Activated CD4-positive, alpha-beta T cell treated with anti-CD3 and anti-CD28 coated beads for 36 hours (primary cell): ENCODE measurements at regions not wholly inside any gene's neighbourhood (a gene's known extent, or its start where the extent isn't known, plus 50 kb on each side); places are given as distances from the start of the nearest gene placed in this dataset.
"Not testable (repeated sequence)": the region's sequence is repeated elsewhere in the genome, so short reads cannot be mapped to it uniquely, and the experiment has no call there.

Experiments used
- ATAC-seq: fragments of 200-7000 bp; cut with Tn5 transposase; one replicate; pipeline ENCODE4 v1.10.0; 2021; ENCODE audit warnings: mild to moderate bottlenecking, moderate library complexity
- CTCF ChIA-PET: fragments of 350-600 bp; sonication (Branson Sonifier 250); formaldehyde crosslinking; loops from one replicate; lab custom pipeline; 2021; ENCODE audit warnings: antibody characterized with exemption; lab: Charles Lee
- POLR2A ChIA-PET: fragments of 350-600 bp; sonication (Branson Sonifier 250); formaldehyde crosslinking; loops from one replicate; lab custom pipeline; 2021; ENCODE audit warnings: antibody characterized with exemption, inconsistent platforms; lab: Charles Lee
- DNase-seq: peaks from one replicate; pipeline ENCODE4 v3.0.0-alpha.2; 2020
- H3K27ac Mint-ChIP-seq: one replicate; pipeline ENCODE4 v1.8.0; 2021; ENCODE audit warnings: mixed read lengths
- H3K27me3 Mint-ChIP-seq: one replicate; pipeline ENCODE4 v1.8.0; 2021; ENCODE audit warnings: mixed read lengths
- H3K36me3 Mint-ChIP-seq: one replicate; pipeline ENCODE4 v1.8.0; 2021; ENCODE audit warnings: low read depth, mixed read lengths
- H3K4me1 Mint-ChIP-seq: one replicate; pipeline ENCODE4 v1.8.0; 2021; ENCODE audit warnings: mixed read lengths
- H3K4me3 Mint-ChIP-seq: one replicate; pipeline ENCODE4 v1.8.0; 2021; ENCODE audit warnings: mild to moderate bottlenecking, moderate library complexity, mixed read lengths
- H3K9me3 Mint-ChIP-seq: one replicate; pipeline ENCODE4 v1.8.0; 2021; ENCODE audit warnings: low read depth, mixed read lengths
- intact Hi-C, 2 experiments: fragments of 100-400 bp; cut with DNase I in 1 of 2; cut with micrococcal nuclease in 1 of 2; formaldehyde crosslinking; loops; one replicate each; pipeline versions ENCODE4 v1.14.2 to v1.15.1; 2022 to 2024; cut with DNase I, micrococcal nuclease

DNA sequence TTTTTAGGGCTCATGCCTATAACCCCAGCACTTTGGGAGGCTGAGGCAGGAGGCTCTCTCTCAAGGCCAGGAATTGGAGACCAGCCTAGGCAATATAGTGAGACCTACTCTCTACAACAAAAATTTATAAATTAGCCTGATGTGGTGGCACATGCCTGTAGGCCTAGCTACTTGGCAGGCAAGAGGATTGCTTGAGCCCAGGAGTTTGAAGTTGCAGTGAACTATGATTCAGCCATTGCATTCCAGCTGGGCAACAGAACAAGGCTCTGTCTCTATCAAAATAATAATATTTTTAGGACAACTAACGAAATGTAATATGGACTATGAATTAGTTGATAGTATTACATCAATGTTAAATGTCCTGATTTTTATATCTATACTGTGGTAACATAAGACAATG is 68.8 kb upstream of the ARID1A start:
- ATAC-seq = no peak
- H3K4me1 Mint-ChIP-seq = no peaks in the 10 kb centered on the region
- intact Hi-C loops = no loop called here
- no peaks in the 10 kb centered on the region for H3K36me3 Mint-ChIP-seq
- no peak overlapping the region for H3K27ac Mint-ChIP-seq
- ChIA-PET POLR2A (no interaction called here), CTCF (interaction anchor here (0.6 to 1.0 kb wide), 3 partner anchors 24 to 267 kb away, joined by 3 read pairs; no protein-coding TSS in a partner anchor)
- no peak for DNase-seq
- H3K4me3 Mint-ChIP-seq = no peak overlapping the region
- no peaks in the 10 kb centered on the region for H3K9me3 Mint-ChIP-seq
- no peaks in the 10 kb centered on the region for H3K27me3 Mint-ChIP-seq

DNA sequence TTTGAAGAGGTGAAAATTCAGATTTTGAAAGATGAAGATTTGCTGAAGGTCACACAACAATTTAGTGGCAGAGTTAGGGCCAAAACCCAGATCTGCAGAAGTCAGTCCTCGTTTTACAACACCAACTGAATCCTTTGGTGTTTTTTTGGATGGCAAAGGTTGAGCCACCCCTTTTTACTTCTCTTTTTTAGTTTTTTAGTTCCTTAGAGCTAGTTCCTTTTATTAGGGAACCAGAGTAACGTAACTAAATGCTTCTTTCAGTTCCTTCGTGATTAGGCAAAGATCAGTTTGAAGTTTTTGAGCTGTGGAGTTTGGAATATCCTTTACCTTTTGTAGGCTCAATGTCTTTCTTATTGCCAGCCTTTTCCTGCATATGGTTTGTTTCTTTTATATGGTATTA is 67.9 kb upstream of the ARID1A start:
- Mint-ChIP-seq H3K9me3 (no peaks in the 10 kb centered on the region), H3K4me1 (no peaks in the 10 kb centered on the region), H3K27me3 (no peaks in the 10 kb centered on the region), H3K36me3 (no peaks in the 10 kb centered on the region), H3K27ac (no peak overlapping the region), H3K4me3 (no peak overlapping the region)
- ChIA-PET CTCF (interaction anchor here (0.6 kb wide), 1 partner anchor 144 kb away, joined by 3 read pairs; no protein-coding TSS in a partner anchor), POLR2A (no interaction called here)
- ATAC-seq (no peak), DNase-seq (no peak)
- intact Hi-C loops = no loop called here

GRCh38 chr1:26630634-26631033 is 65.2 kb upstream of the ARID1A start:
- Mint-ChIP-seq H3K36me3 (no peaks in the 10 kb centered on the region), H3K27me3 (no peaks in the 10 kb centered on the region), H3K4me3 (no peak overlapping the region), H3K4me1 (no peaks in the 10 kb centered on the region), H3K9me3 (no peaks in the 10 kb centered on the region), H3K27ac (no peak overlapping the region)
- DNase-seq (no peak), ATAC-seq (no peak)
- intact Hi-C loops = no loop called here
- POLR2A ChIA-PET = no interaction called here
- CTCF ChIA-PET = interaction anchor here (0.6 to 2.3 kb wide), 5 partner anchors 11 to 248 kb away, joined by 3 to 5 read pairs (median 3); no protein-coding TSS in a partner anchor

- ATAC-seq, intact Hi-C loops, H3K27me3 Mint-ChIP-seq, H3K27ac Mint-ChIP-seq, H3K9me3 Mint-ChIP-seq, H3K36me3 Mint-ChIP-seq, H3K4me1 Mint-ChIP-seq, DNase-seq, H3K4me3 Mint-ChIP-seq, POLR2A ChIA-PET: not testable (repeated sequence)
- CTCF ChIA-PET = interaction anchor here (0.8 to 1.2 kb wide), 2 partner anchors 33 to 82 kb away, joined by 4 read pairs; no protein-coding TSS in a partner anchor
These were observed 60.0 kb upstream of the ARID1A start for GRCh38 chr1:26635800-26636199.

DNA sequence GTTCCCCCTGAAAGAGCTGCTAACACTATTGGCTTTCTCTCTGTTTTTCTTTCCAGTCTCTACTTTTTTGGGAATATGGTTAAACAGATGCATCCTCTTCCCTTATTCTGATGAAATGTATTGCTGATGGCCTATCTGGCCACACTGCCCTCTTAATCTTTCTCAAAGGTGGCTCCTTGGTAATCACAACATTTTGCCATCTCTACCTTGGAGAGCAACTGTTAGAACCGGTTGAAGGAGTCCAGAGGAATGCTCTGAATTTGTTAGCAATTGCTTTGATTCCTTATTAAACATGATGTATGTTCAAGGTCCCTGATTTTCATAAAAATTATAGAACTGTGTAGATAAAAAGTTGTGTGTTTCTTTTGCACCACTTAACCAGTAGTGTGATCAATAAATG is 50.1 kb upstream of the ARID1A start:
- Mint-ChIP-seq H3K4me1 (no peaks in the 10 kb centered on the region), H3K27ac (no peak overlapping the region), H3K9me3 (no peaks in the 10 kb centered on the region), H3K36me3 (no peaks in the 10 kb centered on the region), H3K4me3 (no peak overlapping the region), H3K27me3 (no peaks in the 10 kb centered on the region)
- DNase-seq (no peak), ATAC-seq (no peak)
- POLR2A ChIA-PET = no interaction called here
- CTCF ChIA-PET = interaction anchor here (0.7 kb wide), 1 partner anchor 213 kb away, joined by 4 read pairs; no protein-coding TSS in a partner anchor
- intact Hi-C loops = no loop called here
